K562 (cell line): ENCODE measurements at regions not wholly inside any gene's neighbourhood (a gene's known extent, or its start where the extent isn't known, plus 50 kb on each side); places are given as distances from the start of the nearest gene placed in this dataset.
A peak's percentile ranks its signal among the peaks of the same experiment; 100 is the strongest.

Experiments
- ATAC-seq: fragments of 200-7000 bp; cut with Tn5 transposase; 3 replicates; pipeline ENCODE4 v1.9.1; 2020; ENCODE audit warnings: moderate library complexity
- BruUV-seq: library from RNA; stranded (reverse); fragments of 400-500 nt; replicated peaks from 2 replicates; lab custom pipeline; 2021; lab: Mats Ljungman, UMichigan
- CTCF ChIA-PET: fragments of 300-600 bp; formaldehyde crosslinking; extraction: SDS; loops from one replicate; lab custom pipeline; 2021; ENCODE audit warnings: low intra/inter-chr PET ratio; lab: Yijun Ruan, JAX
- POLR2A ChIA-PET: fragments of 300-600, 350-650 bp; sonication (Branson Sonifier 250); formaldehyde crosslinking; extraction: SDS; loops from one replicate; lab custom pipeline; 2021; ENCODE audit warnings: antibody characterized with exemption, inconsistent platforms; lab: Yijun Ruan, JAX
- DNase-seq, 4 experiments: peaks; one replicate each; pipeline versions ENCODE4 v3.0.0 to v3.0.0-alpha.2; 2011 to 2018; ENCODE audit warnings: low spot score in 3 of 4, mixed read lengths in 3 of 4; ENCODE audit errors: extremely low read depth in 1 of 4
- FAIRE-seq: peaks from 2 replicates; lab custom pipeline; 2011; peaks lifted over from hg19 to GRCh38; lab: Jason Lieb, UNC
- H2AFZ ChIP-seq: 2 replicates; pipeline ENCODE4 v1.6.0; 2011; ENCODE audit warnings: low read depth, low read length, control low read depth, inconsistent platforms
- H3K27ac ChIP-seq: fragments of 200-600 bp; 3 replicates; pipeline ENCODE4 v1.8.0; 2011; ENCODE audit warnings: low read depth, mild to moderate bottlenecking, control low read depth, inconsistent platforms, low read length, moderate library complexity, mixed read lengths; ENCODE audit errors: extremely low read depth
- H3K27me3 ChIP-seq, 2 experiments: fragments of 300-600 bp in 1 of 2; 2 replicates in 1 of 2; 3 replicates in 1 of 2; pipeline versions ENCODE4 v1.6.0 to v1.8.0; 2011; ENCODE audit warnings: inconsistent platforms in 2 of 2, low read length in 2 of 2, mild to moderate bottlenecking in 1 of 2, mixed read lengths in 1 of 2, moderate library complexity in 1 of 2; ENCODE audit not compliant: control insufficient read depth in 2 of 2, insufficient read depth in 2 of 2
- H3K36me3 ChIP-seq: fragments of 300-600 bp; 3 replicates; pipeline ENCODE4 v1.8.0; 2011; ENCODE audit warnings: mild to moderate bottlenecking, low read length, inconsistent platforms; ENCODE audit not compliant: control insufficient read depth, insufficient read depth
- H3K4me1 ChIP-seq, 2 experiments: fragments of 200-600 bp in 1 of 2; replicated peaks in 1 of 2; 2 replicates in 1 of 2; 3 replicates in 1 of 2; pipeline versions ENCODE4 v1.5.1 to v1.8.0; 2011; ENCODE audit warnings: inconsistent platforms in 2 of 2, low read length in 2 of 2, mild to moderate bottlenecking in 1 of 2, mixed read lengths in 1 of 2, moderate library complexity in 1 of 2; ENCODE audit not compliant: control insufficient read depth in 2 of 2, insufficient read depth in 2 of 2
- H3K4me2 ChIP-seq: 2 replicates; pipeline ENCODE4 v1.6.1; 2011; ENCODE audit warnings: low read length, control low read depth, inconsistent platforms, mixed read lengths; ENCODE audit not compliant: insufficient read depth
- H3K4me3 ChIP-seq: fragments of 200-600 bp; sonication (generic), shearing (Covaris generic); 2 replicates; pipeline ENCODE4 v1.5.1; 2016; ENCODE audit warnings: control low read depth, inconsistent platforms
- H3K79me2 ChIP-seq: fragments of 200-600 bp; 3 replicates; pipeline ENCODE4 v1.8.0; 2011; ENCODE audit warnings: low read length, inconsistent platforms; ENCODE audit not compliant: control insufficient read depth, insufficient read depth
- H3K9ac ChIP-seq, 2 experiments: 2 replicates each; pipeline versions ENCODE4 v1.6.0 to v1.6.1; 2011; ENCODE audit warnings: low read depth in 2 of 2, low read length in 2 of 2, control low read depth in 1 of 2, inconsistent platforms in 1 of 2, mild to moderate bottlenecking in 1 of 2, mixed read lengths in 1 of 2; ENCODE audit not compliant: insufficient read depth in 1 of 2
- H3K9me1 ChIP-seq: one replicate; pipeline ENCODE4 v1.6.0; 2011; ENCODE audit warnings: inconsistent platforms, mild to moderate bottlenecking, low read length, moderate library complexity; ENCODE audit not compliant: control insufficient read depth, insufficient read depth
- H3K9me3 ChIP-seq: replicated peaks from 2 replicates; pipeline ENCODE4 v1.5.1; 2011; ENCODE audit warnings: low read depth, low read length, inconsistent platforms; ENCODE audit not compliant: control insufficient read depth, insufficient read depth
- H4K20me1 ChIP-seq: replicated peaks from 2 replicates; pipeline ENCODE4 v1.6.1; 2011; ENCODE audit warnings: low read length, inconsistent platforms, mixed read lengths; ENCODE audit not compliant: control insufficient read depth, insufficient read depth
- HDAC3 ChIP-seq: fragments of 450-650 bp; IDR thresholded peaks from 2 replicates; pipeline ENCODE4 v1.6.1; 2018; ENCODE audit warnings: borderline replicate concordance, mild to moderate bottlenecking, moderate library complexity; ENCODE audit not compliant: partially characterized antibody
- HNRNPH1 ChIP-seq: fragments of 200-400 bp; formaldehyde crosslinking; optimal IDR thresholded peaks from 2 replicates; pipeline ENCODE3; 2017; ENCODE audit warnings: low read depth, mild to moderate bottlenecking, low read length, moderate library complexity
- NBN ChIP-seq: fragments of 450-650 bp; IDR thresholded peaks from 2 replicates; pipeline ENCODE4 v1.6.1; 2016; ENCODE audit warnings: low read depth, mild to moderate bottlenecking
- NFYB ChIP-seq: IDR thresholded peaks from 2 replicates; pipeline ENCODE4 v1.6.1; 2011; ENCODE audit warnings: mild to moderate bottlenecking, moderate library complexity; ENCODE audit not compliant: insufficient read length; ENCODE audit errors: extremely low read depth
- PRPF4 ChIP-seq: fragments of 200-400 bp; formaldehyde crosslinking; IDR thresholded peaks from one replicate; pipeline ENCODE4 v1.6.1; 2017; ENCODE audit warnings: low read length, low read depth, mild to moderate bottlenecking; ENCODE audit not compliant: insufficient read depth, poor library complexity, severe bottlenecking
- RNF219 ChIP-seq: fragments of 250-450 bp; sonication (Bioruptor Pico); IDR thresholded peaks from 2 replicates; pipeline ENCODE4 v1.5.0; 2022; ENCODE audit warnings: mild to moderate bottlenecking
- SAFB2 ChIP-seq: fragments of 200-400 bp; formaldehyde crosslinking; IDR thresholded peaks from 2 replicates; pipeline ENCODE4 v1.6.1; 2018; ENCODE audit warnings: borderline replicate concordance, low read length, low read depth, moderate library complexity; ENCODE audit not compliant: severe bottlenecking
- SMAD3 ChIP-seq: fragments of 450-650 bp; formaldehyde crosslinking; conservative IDR thresholded peaks from 2 replicates; pipeline ENCODE4 v1.4.0; 2020; ENCODE audit warnings: mild to moderate bottlenecking
- SMAD4 ChIP-seq: fragments of 250-450 bp; sonication (Bioruptor Pico); conservative IDR thresholded peaks from 2 replicates; pipeline ENCODE4 v1.8.0; 2021; ENCODE audit warnings: inconsistent platforms, mild to moderate bottlenecking, moderate library complexity
- TBL1XR1 ChIP-seq, 2 experiments: IDR thresholded peaks; 2 replicates each; pipeline ENCODE4 v1.6.1; 2012; ENCODE audit warnings: improper control_type of control experiment in 2 of 2, low read length in 2 of 2, mild to moderate bottlenecking in 1 of 2
- THRA ChIP-seq: fragments of 450-650 bp; IDR thresholded peaks from 2 replicates; pipeline ENCODE4 v1.6.1; 2017; ENCODE audit warnings: mild to moderate bottlenecking, moderate library complexity
- TRIM24 ChIP-seq, 2 experiments: fragments of 450-650 bp; IDR thresholded peaks; 2 replicates each; pipeline ENCODE4 v1.6.1; 2016
- ZMIZ1 ChIP-seq, 2 experiments: fragments of 150-350 bp in 1 of 2; IDR thresholded peaks; 2 replicates each; pipeline ENCODE4 v1.6.1; 2012 to 2016; ENCODE audit warnings: low read depth in 2 of 2, low read length in 2 of 2, mild to moderate bottlenecking in 1 of 2, moderate library complexity in 1 of 2
- WGBS: fragments of 100-300 bp; shearing (Covaris generic); methylation state at CpG from one replicate; pipeline ENCODE4 v1.1.6; 2016; ENCODE audit warnings: low coverage, mixed read lengths; ENCODE audit not compliant: insufficient coverage; ENCODE audit errors: missing lambda C conversion rate; 5-methylcytosine and 5-hydroxymethylcytosine counted together
- in situ Hi-C: fragments of 300-500 bp; cut with MboI; formaldehyde crosslinking; loops from 4 replicates; pipeline ENCODE4 v1.15.0; 2018; ENCODE audit warnings: inconsistent platforms, mixed read lengths
- intact Hi-C: fragments of 100-400 bp; cut with micrococcal nuclease; formaldehyde crosslinking; loops from 2 replicates; pipeline ENCODE4 v1.14.2; 2022

- no peaks in the 10 kb centered on the region for H3K36me3 ChIP-seq
- H3K4me1 ChIP-seq, result no peaks in the 10 kb centered on the region
- intact Hi-C loops, result no loop called here
- no peaks in the 10 kb centered on the region for H4K20me1 ChIP-seq
- H3K27me3 ChIP-seq, result no peaks in the 10 kb centered on the region
- no peak for ATAC-seq
- in situ Hi-C loops, result no loop called here
- ChIA-PET CTCF (no interaction called here), POLR2A (no interaction called here)
- H3K9ac ChIP-seq, result no peak overlapping the region
- no peak for TF ChIP-seq SMAD4 (CRISPR knock-in tag)
- TF ChIP-seq ZMIZ1 (IDR thresholded peaks at IDR 0.05; ENCODE audit: low read depth in 2 of 2, low read length in 2 of 2), result no peak
- no peak for TF ChIP-seq SMAD3 (CRISPR knock-in tag)
- no peak for TF ChIP-seq RNF219 (CRISPR knock-in tag)
- no peak for TF ChIP-seq PRPF4
- no peak for TF ChIP-seq TRIM24 (IDR thresholded peaks at IDR 0.05)
- TF ChIP-seq TBL1XR1 (IDR thresholded peaks at IDR 0.05; ENCODE audit: low read length in 2 of 2), result no peak
- TF ChIP-seq NBN, result no peak
- TF ChIP-seq THRA, result no peak
- no peak for TF ChIP-seq HNRNPH1
- TF ChIP-seq SAFB2, result no peak
- TF ChIP-seq HDAC3, result no peak
- TF ChIP-seq NFYB, result no peak
- H3K4me3 ChIP-seq, result no peak overlapping the region
- no peak for FAIRE-seq
- H3K79me2 ChIP-seq, result no peaks in the 10 kb centered on the region
- H3K9me3 ChIP-seq, result no peaks in the 10 kb centered on the region
- no peak overlapping the region for H3K27ac ChIP-seq
- WGBS, result 43% methylated on average over 2 of the region's 2 CpGs
- no peak for DNase-seq
- no peak overlapping the region for H3K4me2 ChIP-seq
- BruUV-seq, result no TSS peak
- peak overlapping the region; percentile 24; the same call in 1 of the 2 replicates for H2AFZ ChIP-seq
- no peaks in the 10 kb centered on the region for H3K9me1 ChIP-seq
Observed at GRCh38 chr2:145235312-145235711, 715.4 kb upstream of the ZEB2 start.
